NCI-H1436 (cell line): ENCODE measurements at regions not wholly inside any gene's neighbourhood (a gene's known extent, or its start where the extent isn't known, plus 50 kb on each side); places are given as distances from the start of the nearest gene placed in this dataset.

Experiments
- DNase-seq: peaks from one replicate; lab custom pipeline; 2025; lab: John Stamatoyannopoulos, UW

- no peak for DNase-seq
These were observed 58.8 kb downstream of the SPRY1 start for GRCh38 chr4:123455360-123455759.

- DNase-seq = no peak
These were observed 65.4 kb downstream of the SPRY1 start for GRCh38 chr4:123462007-123462406.

GRCh38 chr4:123463869-123464268, 67.3 kb downstream of the SPRY1 start:
- DNase-seq = no peak

- DNase-seq = no peak
These were observed 68.8 kb downstream of the SPRY1 start for GRCh38 chr4:123465416-123465815.

- no peak for DNase-seq
These were observed 69.6 kb downstream of the SPRY1 start for GRCh38 chr4:123466080-123466785.

GRCh38 chr4:123468479-123469031, 72.0 kb downstream of the SPRY1 start:
- DNase-seq = peak; percentile 15

GRCh38 chr4:123469245-123469644, 72.7 kb downstream of the SPRY1 start:
- no peak for DNase-seq

GRCh38 chr4:123469696-123470095, 73.1 kb downstream of the SPRY1 start:
- no peak for DNase-seq

GRCh38 chr4:123470640-123471039, 74.0 kb downstream of the SPRY1 start:
- no peak for DNase-seq

GRCh38 chr4:123471655-123472369, 75.2 kb downstream of the SPRY1 start:
- no peak for DNase-seq

GRCh38 chr4:123474817-123475216, 78.2 kb downstream of the SPRY1 start:
- no peak for DNase-seq

- no peak for DNase-seq
These were observed 79.5 kb downstream of the SPRY1 start for GRCh38 chr4:123476089-123476488.

GRCh38 chr4:123477711-123478209, 81.2 kb downstream of the SPRY1 start:
- no peak for DNase-seq

GRCh38 chr4:123478859-123479345, 82.3 kb downstream of the SPRY1 start:
- DNase-seq = no peak

- no peak for DNase-seq
These were observed 83.3 kb downstream of the SPRY1 start for GRCh38 chr4:123479944-123480343.

- DNase-seq = no peak
These were observed 84.3 kb downstream of the SPRY1 start for GRCh38 chr4:123480706-123481418.

- DNase-seq = no peak
These were observed 85.1 kb downstream of the SPRY1 start for GRCh38 chr4:123481717-123482116.

GRCh38 chr4:123484291-123484926, 87.8 kb downstream of the SPRY1 start:
- DNase-seq = peak; percentile 13

GRCh38 chr4:123485601-123486000, 89.0 kb downstream of the SPRY1 start:
- DNase-seq = no peak

- DNase-seq = no peak
These were observed 92.3 kb downstream of the SPRY1 start for GRCh38 chr4:123488916-123489315.

- DNase-seq = no peak
These were observed 98.9 kb downstream of the SPRY1 start for GRCh38 chr4:123495530-123495929.

GRCh38 chr4:123496421-123496820, 99.8 kb downstream of the SPRY1 start:
- DNase-seq = no peak
